Gastroesophageal sphincter (tissue), 4 donors: ENCODE measurements at regions not wholly inside any gene's neighbourhood (a gene's known extent, or its start where the extent isn't known, plus 50 kb on each side); places are given as distances from the start of the nearest gene placed in this dataset.

ENCODE experiments used
- small RNA-seq, 4 donors: library from RNA; depleted of rRNA; stranded (forward); fragments of <200 nt; gene quantifications; one replicate each; pipeline ENCODE3, GENCODE V24; 2016

Small RNA genes lying in the stretch of these regions (small RNA-seq; reads per million reads assigned to genes)
- 0 reads per million in 4 donors for gene AC137761.2
- 0 reads per million in 4 donors for gene AC142086.2
